DND-41 (cell line): ENCODE measurements at regions not wholly inside any gene's neighbourhood (a gene's known extent, or its start where the extent isn't known, plus 50 kb on each side); places are given as distances from the start of the nearest gene placed in this dataset.

Experiments used
- ATAC-seq: fragments of 200-7000 bp; cut with Tn5 transposase; 3 replicates; pipeline ENCODE4 v1.9.1; 2021; ENCODE audit warnings: low read depth; ENCODE audit not compliant: insufficient read depth
- DNase-seq: peaks from one replicate; pipeline ENCODE4 v3.0.0-alpha.2; 2020
- H2AFZ ChIP-seq: 2 replicates; pipeline ENCODE4 v1.6.0; 2012; ENCODE audit warnings: low read depth, low read length
- H3K27ac ChIP-seq: 2 replicates; pipeline ENCODE4 v1.5.1; 2012; ENCODE audit warnings: low read length, inconsistent platforms
- H3K27me3 ChIP-seq: fragments of 200-600 bp; sonication (generic); 2 replicates; pipeline ENCODE4 v1.6.0; 2012; ENCODE audit warnings: low read length, mild to moderate bottlenecking, inconsistent platforms; ENCODE audit not compliant: insufficient read depth, poor library complexity
- H3K36me3 ChIP-seq: 2 replicates; pipeline ENCODE4 v1.5.1; 2012; ENCODE audit warnings: low read length, inconsistent platforms; ENCODE audit not compliant: insufficient read depth
- H3K4me1 ChIP-seq: 2 replicates; pipeline ENCODE4 v1.5.1; 2012; ENCODE audit warnings: mild to moderate bottlenecking, low read length; ENCODE audit not compliant: insufficient read depth
- H3K4me2 ChIP-seq: 2 replicates; pipeline ENCODE4 v1.6.0; 2012; ENCODE audit warnings: mild to moderate bottlenecking, moderate library complexity, low read length, inconsistent platforms; ENCODE audit not compliant: insufficient read depth
- H3K4me3 ChIP-seq, 2 experiments: fragments of 200-600 bp in 1 of 2; shearing (Covaris generic) in 1 of 2; 2 replicates each; pipeline ENCODE4 v1.5.1; 2012 to 2016; ENCODE audit warnings: inconsistent platforms in 2 of 2, low read length in 2 of 2, mild to moderate bottlenecking in 2 of 2, low read depth in 1 of 2, moderate library complexity in 1 of 2
- H3K79me2 ChIP-seq: 2 replicates; pipeline ENCODE4 v1.6.0; 2012; ENCODE audit warnings: low read length, inconsistent platforms; ENCODE audit not compliant: insufficient read depth
- H3K9ac ChIP-seq: 2 replicates; pipeline ENCODE4 v1.6.0; 2012; ENCODE audit warnings: low read depth, mild to moderate bottlenecking, inconsistent platforms, low read length, moderate library complexity
- H3K9me3 ChIP-seq: 2 replicates; pipeline ENCODE4 v1.5.1; 2012; ENCODE audit warnings: low read length, moderate library complexity, mild to moderate bottlenecking, inconsistent platforms; ENCODE audit not compliant: insufficient read depth, severe bottlenecking
- H4K20me1 ChIP-seq: 2 replicates; pipeline ENCODE4 v1.6.0; 2012; ENCODE audit warnings: low read length; ENCODE audit not compliant: insufficient read depth
- EZH2 ChIP-seq: IDR thresholded peaks from 3 replicates; pipeline ENCODE4 v1.6.1; 2012; ENCODE audit warnings: borderline replicate concordance, low read depth, mild to moderate bottlenecking, moderate library complexity, low read length, inconsistent platforms; ENCODE audit not compliant: severe bottlenecking
- TF ChIP-seq, protein P1 (sequence below): IDR thresholded peaks from 2 replicates; pipeline ENCODE4 v1.5.1; 2012; ENCODE audit warnings: borderline replicate concordance, low read length, moderate library complexity, mild to moderate bottlenecking; ENCODE audit not compliant: poor library complexity, severe bottlenecking; ENCODE audit errors: extremely low read depth

DNA sequence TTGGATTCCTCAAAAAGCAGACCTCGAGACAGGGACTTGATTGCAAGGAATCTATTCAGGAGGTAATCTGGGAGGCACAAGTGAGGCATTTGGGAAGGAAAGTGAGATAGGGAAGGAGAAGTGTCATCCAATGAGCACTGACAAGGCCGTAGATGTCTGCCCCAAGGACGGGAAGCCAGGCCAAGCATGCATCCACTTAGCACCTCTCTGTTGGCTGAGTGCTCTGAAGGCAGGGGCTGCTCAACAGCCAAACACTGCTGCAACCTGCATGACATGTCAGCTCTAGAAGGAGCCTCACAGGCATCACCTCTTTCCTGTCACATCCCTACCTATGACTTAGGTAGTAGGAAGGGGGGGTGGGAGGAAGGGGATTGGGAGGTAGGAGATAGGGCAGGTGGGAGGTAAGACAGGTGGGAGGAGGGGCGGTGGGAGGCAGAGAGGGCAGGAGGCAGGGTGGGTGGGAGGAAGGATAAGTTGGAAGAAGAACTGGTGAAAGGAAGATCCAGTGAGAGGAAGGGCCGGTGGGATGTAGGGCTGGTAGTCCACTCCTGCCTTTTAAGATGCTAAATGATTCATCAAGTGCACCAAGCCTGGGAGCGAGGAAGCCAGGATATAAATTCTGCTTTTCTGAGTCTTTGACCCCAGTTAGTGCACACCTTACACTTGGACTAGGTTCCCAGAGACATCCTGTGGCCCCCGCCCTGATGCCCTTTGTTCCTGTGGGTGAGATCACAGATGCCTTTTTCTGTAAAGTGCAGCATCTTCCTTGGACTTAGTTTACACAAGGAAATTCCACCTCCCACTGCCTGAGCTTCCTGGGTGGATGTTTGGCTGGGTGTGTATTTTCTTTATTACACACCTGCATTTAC is 83.8 kb upstream of the NXT1 start:
- H3K36me3 ChIP-seq = no peaks in the 10 kb centered on the region
- no peak overlapping the region for H3K4me3 ChIP-seq
- no peaks in the 10 kb centered on the region for H3K27me3 ChIP-seq
- ATAC-seq (no peak), DNase-seq (no peak)
- no peak overlapping the region for H3K27ac ChIP-seq
- no peak overlapping the region for H3K4me2 ChIP-seq
- H3K4me1 ChIP-seq = no peaks in the 10 kb centered on the region
- no peak overlapping the region for H3K9ac ChIP-seq
- H4K20me1 ChIP-seq = no peaks in the 10 kb centered on the region
- TF ChIP-seq, protein P1, sequence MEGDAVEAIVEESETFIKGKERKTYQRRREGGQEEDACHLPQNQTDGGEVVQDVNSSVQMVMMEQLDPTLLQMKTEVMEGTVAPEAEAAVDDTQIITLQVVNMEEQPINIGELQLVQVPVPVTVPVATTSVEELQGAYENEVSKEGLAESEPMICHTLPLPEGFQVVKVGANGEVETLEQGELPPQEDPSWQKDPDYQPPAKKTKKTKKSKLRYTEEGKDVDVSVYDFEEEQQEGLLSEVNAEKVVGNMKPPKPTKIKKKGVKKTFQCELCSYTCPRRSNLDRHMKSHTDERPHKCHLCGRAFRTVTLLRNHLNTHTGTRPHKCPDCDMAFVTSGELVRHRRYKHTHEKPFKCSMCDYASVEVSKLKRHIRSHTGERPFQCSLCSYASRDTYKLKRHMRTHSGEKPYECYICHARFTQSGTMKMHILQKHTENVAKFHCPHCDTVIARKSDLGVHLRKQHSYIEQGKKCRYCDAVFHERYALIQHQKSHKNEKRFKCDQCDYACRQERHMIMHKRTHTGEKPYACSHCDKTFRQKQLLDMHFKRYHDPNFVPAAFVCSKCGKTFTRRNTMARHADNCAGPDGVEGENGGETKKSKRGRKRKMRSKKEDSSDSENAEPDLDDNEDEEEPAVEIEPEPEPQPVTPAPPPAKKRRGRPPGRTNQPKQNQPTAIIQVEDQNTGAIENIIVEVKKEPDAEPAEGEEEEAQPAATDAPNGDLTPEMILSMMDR = no peak
- no peak for TF ChIP-seq EZH2
- peaks cover 10% of the 10 kb centered on the region for H3K9me3 ChIP-seq
- H3K79me2 ChIP-seq = no peaks in the 10 kb centered on the region
- H2AFZ ChIP-seq = no peak overlapping the region

DNA sequence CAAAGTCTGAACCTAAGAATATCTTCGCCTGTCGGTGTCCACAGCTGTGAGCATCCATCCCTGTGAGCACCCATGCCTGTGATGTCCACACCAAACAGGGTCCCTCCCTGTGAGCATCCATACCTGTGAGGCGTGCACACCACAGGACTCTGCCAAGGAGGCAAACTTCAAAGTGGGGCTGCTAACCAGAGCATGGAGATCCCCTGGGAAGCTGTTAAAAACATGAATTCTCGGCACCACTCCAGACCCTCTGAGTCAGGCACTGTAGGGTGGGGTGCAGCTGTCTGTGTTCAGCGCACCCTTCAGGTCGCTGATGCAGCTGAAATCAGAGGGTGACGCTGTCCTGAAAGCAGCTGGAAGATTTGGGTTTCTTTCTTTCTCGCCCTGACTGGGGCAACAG is 85.4 kb upstream of the NXT1 start:
- Histone ChIP-seq H3K9ac (no peak overlapping the region), H3K4me3 (no peak overlapping the region), H3K4me2 (no peak overlapping the region), H3K79me2 (no peaks in the 10 kb centered on the region), H3K27me3 (no peaks in the 10 kb centered on the region), H2AFZ (no peak overlapping the region), H3K9me3 (peaks cover 10% of the 10 kb centered on the region), H3K4me1 (no peaks in the 10 kb centered on the region), H4K20me1 (no peaks in the 10 kb centered on the region), H3K36me3 (no peaks in the 10 kb centered on the region), H3K27ac (no peak overlapping the region)
- DNase-seq = no peak
- no peak for TF ChIP-seq EZH2
- TF ChIP-seq, protein P1 = no peak
- ATAC-seq = no peak

DNA sequence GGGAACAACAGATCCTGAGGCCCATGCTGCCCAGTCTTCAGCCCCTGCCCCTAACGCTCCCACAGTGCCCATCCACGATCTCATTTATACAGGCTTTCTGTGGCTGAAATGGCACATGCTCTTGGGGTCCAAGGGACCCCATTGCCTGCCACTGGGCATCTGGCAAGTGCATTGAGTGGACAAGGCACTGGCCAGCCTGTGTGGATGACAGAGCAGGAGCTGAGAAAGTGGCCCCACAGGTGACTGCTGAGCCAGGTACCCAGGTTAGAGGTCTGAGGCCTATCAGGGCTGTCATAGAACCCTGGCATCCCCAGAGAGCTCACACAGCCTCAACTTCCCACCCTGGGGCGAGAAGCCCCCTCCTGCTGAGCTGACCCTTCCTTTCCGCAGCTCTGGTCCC is 86.0 kb upstream of the NXT1 start:
- Histone ChIP-seq H3K4me1 (no peaks in the 10 kb centered on the region), H3K79me2 (no peaks in the 10 kb centered on the region), H3K4me3 (no peak overlapping the region), H3K9me3 (peaks cover 10% of the 10 kb centered on the region), H4K20me1 (no peaks in the 10 kb centered on the region), H2AFZ (no peak overlapping the region), H3K4me2 (no peak overlapping the region), H3K36me3 (no peaks in the 10 kb centered on the region), H3K27ac (no peak overlapping the region), H3K9ac (no peak overlapping the region), H3K27me3 (no peaks in the 10 kb centered on the region)
- no peak for TF ChIP-seq EZH2
- TF ChIP-seq, protein P1 = no peak
- no peak for DNase-seq
- ATAC-seq = no peak
